Vagina (tissue), 2 donors: ENCODE measurements at regions not wholly inside any gene's neighbourhood (a gene's known extent, or its start where the extent isn't known, plus 50 kb on each side); places are given as distances from the start of the nearest gene placed in this dataset.

ENCODE experiments used
- CTCF ChIP-seq, 3 experiments: fragments of 450-650 bp in 2 of 3; fragments of 200-600 bp in 1 of 3; sonication (generic) in 1 of 3; IDR thresholded peaks; one replicate each; pipeline ENCODE4 v1.5.1; 2017 to 2019; ENCODE audit warnings: antibody characterized with exemption in 3 of 3, mild to moderate bottlenecking in 2 of 3, moderate library complexity in 2 of 3
- POLR2AphosphoS5 ChIP-seq, 2 donors: sonication (generic); formaldehyde crosslinking; IDR thresholded peaks; one replicate each; pipeline ENCODE4 v1.9.0; 2017; ENCODE audit warnings: antibody characterized with exemption in 2 of 2, mild to moderate bottlenecking in 2 of 2, low read depth in 1 of 2; ENCODE audit not compliant: insufficient read depth in 1 of 2

GRCh38 chr11:44383246-44383645 lies 73.3 kb upstream of the ALX4 start:
- TF ChIP-seq CTCF (IDR thresholded peaks at IDR 0.05): no peak
- no peak for TF ChIP-seq POLR2AphosphoS5 (IDR thresholded peaks at IDR 0.05; ENCODE audit: insufficient read depth in 1 of 2, low read depth in 1 of 2)
